GM12865 (cell line): ENCODE measurements at regions not wholly inside any gene's neighbourhood (a gene's known extent, or its start where the extent isn't known, plus 50 kb on each side); places are given as distances from the start of the nearest gene placed in this dataset.

Experiments used
- DNase-seq: peaks from one replicate; pipeline ENCODE4 v3.0.0; 2010; ENCODE audit warnings: low read depth
- H3K4me3 ChIP-seq: 2 replicates; pipeline ENCODE4 v1.5.1; 2011; ENCODE audit warnings: mild to moderate bottlenecking, low read depth, low read length, control low read depth
- CTCF ChIP-seq: IDR thresholded peaks from 2 replicates; pipeline ENCODE4 v1.5.1; 2011; ENCODE audit warnings: low read length, control low read depth, low read depth, inconsistent platforms; ENCODE audit not compliant: insufficient read depth; ENCODE audit errors: missing control alignments

- no peak for TF ChIP-seq CTCF
- no peak overlapping the region for H3K4me3 ChIP-seq
- DNase-seq, result no peak
Observed at GRCh38 chr22:27387561-27387960, 414.0 kb downstream of the MN1 start.

- no peak for TF ChIP-seq CTCF
- H3K4me3 ChIP-seq, result no peak overlapping the region
- DNase-seq, result peak; percentile 21
Observed at GRCh38 chr22:27388090-27388600, 413.4 kb downstream of the MN1 start.

GRCh38 chr22:27389727-27390075, 411.9 kb downstream of the MN1 start:
- TF ChIP-seq CTCF, result no peak
- no peak overlapping the region for H3K4me3 ChIP-seq
- no peak for DNase-seq

- no peak for DNase-seq
- H3K4me3 ChIP-seq, result no peak overlapping the region
- TF ChIP-seq CTCF, result no peak
Observed at GRCh38 chr22:27391092-27391770, 410.3 kb downstream of the MN1 start.

GRCh38 chr22:27393371-27393770, 408.2 kb downstream of the MN1 start:
- no peak for DNase-seq
- H3K4me3 ChIP-seq, result no peak overlapping the region
- no peak for TF ChIP-seq CTCF

- DNase-seq, result no peak
- no peak for TF ChIP-seq CTCF
Observed at GRCh38 chr22:27394806-27395404, 406.7 kb downstream of the MN1 start.

More at GRCh38 chr22:27394806-27395404, 406.7 kb downstream of the MN1 start:
- H3K4me3 ChIP-seq, result no peak overlapping the region
